Transverse colon (tissue), 3 donors: ENCODE measurements at regions not wholly inside any gene's neighbourhood (a gene's known extent, or its start where the extent isn't known, plus 50 kb on each side); places are given as distances from the start of the nearest gene placed in this dataset.

Source experiments
- CTCF ChIP-seq, 5 experiments: fragments of 200-600 bp in 3 of 5; fragments of 450-650 bp in 2 of 5; sonication (generic) in 3 of 5; IDR thresholded peaks; 1 replicate in 2 of 5; 2 replicates in 3 of 5; pipeline ENCODE4 v1.5.1; 2016 to 2017; ENCODE audit warnings: antibody characterized with exemption in 5 of 5, inconsistent platforms in 3 of 5, mild to moderate bottlenecking in 2 of 5, moderate library complexity in 1 of 5
- EP300 ChIP-seq: sonication (generic); formaldehyde crosslinking; IDR thresholded peaks from one replicate; pipeline ENCODE4 v1.6.1; 2017; ENCODE audit warnings: antibody characterized with exemption, low read depth

GRCh38 chr1:59057211-59057694 lies 239.6 kb upstream of the FGGY start:
- no peak for TF ChIP-seq CTCF (IDR thresholded peaks at IDR 0.05)
- no peak for TF ChIP-seq EP300
